OCI-LY7 (cell line): ENCODE measurements at regions not wholly inside any gene's neighbourhood (a gene's known extent, or its start where the extent isn't known, plus 50 kb on each side); places are given as distances from the start of the nearest gene placed in this dataset.

Experiments used
- CTCF ChIP-seq: fragments of 200-600 bp; sonication (generic); conservative IDR thresholded peaks from 2 replicates; pipeline ENCODE4 v1.5.1; 2014; ENCODE audit warnings: mild to moderate bottlenecking, antibody characterized with exemption, low read length, moderate library complexity, mixed read lengths
- EZH2phosphoT487 ChIP-seq: fragments of 200-600 bp; sonication (generic); IDR thresholded peaks from 2 replicates; pipeline ENCODE4 v1.6.1; 2018; ENCODE audit warnings: low read depth, borderline replicate concordance, mild to moderate bottlenecking, mixed run types, antibody characterized with exemption, low read length, moderate library complexity, mixed read lengths

- TF ChIP-seq EZH2phosphoT487 = no peak
- no peak for TF ChIP-seq CTCF
Observed at GRCh38 chr1:98328855-98329254, 332.7 kb upstream of the SNX7 start.
